ENCODE measurements at regions not wholly inside any gene's neighbourhood (a gene's known extent, or its start where the extent isn't known, plus 50 kb on each side); places are given as distances from the start of the nearest gene placed in this dataset.

- Mint-ChIP-seq H3K27me3 (ENCODE audit: low read depth) (no peaks in the 10 kb centered on the region), H3K4me3 (no peak overlapping the region), H3K9me3 (peaks cover 10% of the 10 kb centered on the region), H3K27ac (peak overlapping the region; percentile 72), H3K36me3 (peaks cover 3% of the 10 kb centered on the region), H3K4me1 (peaks cover 16% of the 10 kb centered on the region)
- peak; percentile 11 for TF ChIP-seq CTCF (IDR thresholded peaks at IDR 0.05; ENCODE audit: unreplicated experiment)
- DNase-seq (ENCODE audit: low spot score in 2 of 2, unreplicated experiment in 2 of 2) = peak in 1 of 2 experiments; percentile 14
These were observed 193.6 kb downstream of the UACA start for GRCh38 chr15:70569714-70570231.

- Mint-ChIP-seq H3K27ac (no peak overlapping the region), H3K9me3 (peaks cover 7% of the 10 kb centered on the region), H3K4me3 (no peak overlapping the region), H3K36me3 (peaks cover 2% of the 10 kb centered on the region), H3K4me1 (peaks cover 16% of the 10 kb centered on the region), H3K27me3 (ENCODE audit: low read depth) (no peaks in the 10 kb centered on the region)
- DNase-seq (ENCODE audit: low spot score in 2 of 2, unreplicated experiment in 2 of 2) = peak in 1 of 2 experiments; percentile 3
- no peak for TF ChIP-seq CTCF (IDR thresholded peaks at IDR 0.05; ENCODE audit: unreplicated experiment)
These were observed 194.2 kb downstream of the UACA start for GRCh38 chr15:70569091-70569713.

- Mint-ChIP-seq H3K27ac (no peak overlapping the region), H3K4me3 (no peak overlapping the region), H3K9me3 (peaks cover 4% of the 10 kb centered on the region), H3K36me3 (no peaks in the 10 kb centered on the region), H3K4me1 (peaks cover 18% of the 10 kb centered on the region), H3K27me3 (ENCODE audit: low read depth) (peaks cover 5% of the 10 kb centered on the region)
- DNase-seq (ENCODE audit: low spot score in 2 of 2, unreplicated experiment in 2 of 2) = peak in 1 of 2 experiments; percentile 35
- TF ChIP-seq CTCF (IDR thresholded peaks at IDR 0.05; ENCODE audit: unreplicated experiment) = no peak
These were observed 196.4 kb downstream of the UACA start for GRCh38 chr15:70566989-70567388.

- no peaks in the 10 kb centered on the region for H3K36me3 Mint-ChIP-seq
- no peak for TF ChIP-seq CTCF (IDR thresholded peaks at IDR 0.05; ENCODE audit: unreplicated experiment)
- H3K27ac Mint-ChIP-seq = peak overlapping the region; percentile 13
- no peaks in the 10 kb centered on the region for H3K9me3 Mint-ChIP-seq
- H3K4me1 Mint-ChIP-seq = peaks cover 18% of the 10 kb centered on the region
- no peak overlapping the region for H3K4me3 Mint-ChIP-seq
- DNase-seq (ENCODE audit: low spot score in 2 of 2, unreplicated experiment in 2 of 2) = peak in 1 of 2 experiments; percentile 38
- H3K27me3 Mint-ChIP-seq (ENCODE audit: low read depth) = peaks cover 7% of the 10 kb centered on the region
These were observed 197.1 kb downstream of the UACA start for GRCh38 chr15:70566047-70566835.

GRCh38 chr15:70563561-70564095, 199.7 kb downstream of the UACA start:
- DNase-seq (ENCODE audit: low spot score in 2 of 2, unreplicated experiment in 2 of 2) = peak in 1 of 2 experiments; percentile 16

More at GRCh38 chr15:70563561-70564095, 199.7 kb downstream of the UACA start:
- Mint-ChIP-seq H3K36me3 (no peaks in the 10 kb centered on the region), H3K4me1 (peaks cover 9% of the 10 kb centered on the region), H3K27me3 (ENCODE audit: low read depth) (peaks cover 9% of the 10 kb centered on the region), H3K9me3 (no peaks in the 10 kb centered on the region), H3K27ac (no peak overlapping the region), H3K4me3 (no peak overlapping the region)
- no peak for TF ChIP-seq CTCF (IDR thresholded peaks at IDR 0.05; ENCODE audit: unreplicated experiment)
